Smooth muscle cell (in vitro differentiated cells): ENCODE measurements at regions not wholly inside any gene's neighbourhood (a gene's known extent, or its start where the extent isn't known, plus 50 kb on each side); places are given as distances from the start of the nearest gene placed in this dataset.

Source experiments
- DNase-seq: peaks from one replicate; lab custom pipeline; 2025; ENCODE audit not compliant: unreplicated experiment; lab: John Stamatoyannopoulos, UW
- H2AFZ ChIP-seq: fragments of 200-600 bp; sonication (generic); 2 replicates; pipeline ENCODE4 v1.6.0; 2016; ENCODE audit warnings: antibody characterized with exemption, low read depth, mild to moderate bottlenecking
- H3F3A ChIP-seq: fragments of 200-600 bp; sonication (generic); 2 replicates; pipeline ENCODE4 v1.6.0; 2017; ENCODE audit warnings: antibody characterized with exemption, low read depth
- H3K27ac ChIP-seq: fragments of 200-600 bp; sonication (generic); 2 replicates; pipeline ENCODE4 v1.5.1; 2016; ENCODE audit warnings: low read depth, mild to moderate bottlenecking
- H3K27me3 ChIP-seq: fragments of 200-600 bp; sonication (generic); 2 replicates; pipeline ENCODE4 v1.6.1; 2016; ENCODE audit warnings: low read depth, mild to moderate bottlenecking
- H3K36me3 ChIP-seq: fragments of 200-600 bp; sonication (generic); 2 replicates; pipeline ENCODE4 v1.5.1; 2016; ENCODE audit warnings: low read depth
- H3K4me1 ChIP-seq: fragments of 200-600 bp; sonication (generic); 2 replicates; pipeline ENCODE4 v1.5.1; 2016; ENCODE audit warnings: low read depth
- H3K4me2 ChIP-seq: fragments of 200-600 bp; sonication (generic); 2 replicates; pipeline ENCODE4 v1.6.0; 2016; ENCODE audit warnings: mild to moderate bottlenecking
- H3K4me3 ChIP-seq: fragments of 200-600 bp; sonication (generic); 2 replicates; pipeline ENCODE4 v1.5.1; 2016; ENCODE audit warnings: mild to moderate bottlenecking
- H3K79me2 ChIP-seq: fragments of 200-600 bp; sonication (generic); 2 replicates; pipeline ENCODE4 v1.6.0; 2016; ENCODE audit warnings: low read depth, mild to moderate bottlenecking
- H3K9ac ChIP-seq: fragments of 200-600 bp; sonication (generic); 2 replicates; pipeline ENCODE4 v1.6.0; 2016; ENCODE audit warnings: low read depth
- H3K9me3 ChIP-seq: fragments of 200-600 bp; sonication (generic); replicated peaks from 2 replicates; pipeline ENCODE4 v1.5.1; 2016; ENCODE audit warnings: low read depth
- H4K20me1 ChIP-seq: fragments of 200-600 bp; sonication (generic); 2 replicates; pipeline ENCODE4 v1.6.0; 2016; ENCODE audit warnings: low read depth
- WGBS: methylation state at CpG from one replicate; pipeline ENCODE4 v1.1.7; 2016; ENCODE audit warnings: low lambda C conversion rate; 5-methylcytosine and 5-hydroxymethylcytosine counted together
- TF ChIP-seq, protein P1 (sequence below): fragments of 200-600 bp; sonication (generic); IDR thresholded peaks from 2 replicates; pipeline ENCODE4 v1.5.1; 2017; ENCODE audit warnings: borderline replicate concordance, mild to moderate bottlenecking, antibody characterized with exemption; ENCODE audit not compliant: insufficient read depth, poor library complexity, severe bottlenecking

- no peaks in the 10 kb centered on the region for H3K36me3 ChIP-seq
- H4K20me1 ChIP-seq, result no peaks in the 10 kb centered on the region
- peaks cover 24% of the 10 kb centered on the region for H3K4me1 ChIP-seq
- no peaks in the 10 kb centered on the region for H3K9me3 ChIP-seq
- H3K79me2 ChIP-seq, result no peaks in the 10 kb centered on the region
- DNase-seq, result no peak
- H3K27ac ChIP-seq, result peak overlapping the region; percentile 72
- H2AFZ ChIP-seq, result peak overlapping the region; percentile 42
- H3F3A ChIP-seq, result peaks cover 10% of the 10 kb centered on the region
- no peaks in the 10 kb centered on the region for H3K27me3 ChIP-seq
- no peak overlapping the region for H3K4me3 ChIP-seq
- peak overlapping the region; percentile 61 for H3K9ac ChIP-seq
- WGBS, result 62% methylated on average over 16 of the region's 16 CpGs
- peak overlapping the region; percentile 67 for H3K4me2 ChIP-seq
- TF ChIP-seq, protein P1, sequence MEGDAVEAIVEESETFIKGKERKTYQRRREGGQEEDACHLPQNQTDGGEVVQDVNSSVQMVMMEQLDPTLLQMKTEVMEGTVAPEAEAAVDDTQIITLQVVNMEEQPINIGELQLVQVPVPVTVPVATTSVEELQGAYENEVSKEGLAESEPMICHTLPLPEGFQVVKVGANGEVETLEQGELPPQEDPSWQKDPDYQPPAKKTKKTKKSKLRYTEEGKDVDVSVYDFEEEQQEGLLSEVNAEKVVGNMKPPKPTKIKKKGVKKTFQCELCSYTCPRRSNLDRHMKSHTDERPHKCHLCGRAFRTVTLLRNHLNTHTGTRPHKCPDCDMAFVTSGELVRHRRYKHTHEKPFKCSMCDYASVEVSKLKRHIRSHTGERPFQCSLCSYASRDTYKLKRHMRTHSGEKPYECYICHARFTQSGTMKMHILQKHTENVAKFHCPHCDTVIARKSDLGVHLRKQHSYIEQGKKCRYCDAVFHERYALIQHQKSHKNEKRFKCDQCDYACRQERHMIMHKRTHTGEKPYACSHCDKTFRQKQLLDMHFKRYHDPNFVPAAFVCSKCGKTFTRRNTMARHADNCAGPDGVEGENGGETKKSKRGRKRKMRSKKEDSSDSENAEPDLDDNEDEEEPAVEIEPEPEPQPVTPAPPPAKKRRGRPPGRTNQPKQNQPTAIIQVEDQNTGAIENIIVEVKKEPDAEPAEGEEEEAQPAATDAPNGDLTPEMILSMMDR, result no peak
These were observed 88.8 kb downstream of the CDC42EP3 start for GRCh38 chr2:37582481-37583220.

GRCh38 chr2:37583402-37583801 is 88.0 kb downstream of the CDC42EP3 start:
- TF ChIP-seq, protein P1, result no peak
- Histone ChIP-seq H3K4me2 (peak overlapping the region; percentile 67), H3K9me3 (no peaks in the 10 kb centered on the region), H3K27me3 (no peaks in the 10 kb centered on the region), H2AFZ (no peak overlapping the region), H4K20me1 (no peaks in the 10 kb centered on the region), H3K27ac (peak overlapping the region; percentile 72), H3K79me2 (no peaks in the 10 kb centered on the region), H3K4me1 (peaks cover 24% of the 10 kb centered on the region), H3F3A (peaks cover 10% of the 10 kb centered on the region), H3K9ac (peak overlapping the region; percentile 61), H3K4me3 (no peak overlapping the region), H3K36me3 (no peaks in the 10 kb centered on the region)
- 75% methylated on average over 3 of the region's 3 CpGs for WGBS
- no peak for DNase-seq

- H3K27ac ChIP-seq, result peak overlapping the region; percentile 72
- no peaks in the 10 kb centered on the region for H4K20me1 ChIP-seq
- no peaks in the 10 kb centered on the region for H3K27me3 ChIP-seq
- TF ChIP-seq, protein P1, result no peak
- 38% methylated on average over 2 of the region's 2 CpGs for WGBS
- no peak overlapping the region for H2AFZ ChIP-seq
- H3K36me3 ChIP-seq, result no peaks in the 10 kb centered on the region
- no peaks in the 10 kb centered on the region for H3K79me2 ChIP-seq
- H3K4me2 ChIP-seq, result peak overlapping the region; percentile 67
- H3K4me1 ChIP-seq, result peaks cover 24% of the 10 kb centered on the region
- H3K9me3 ChIP-seq, result no peaks in the 10 kb centered on the region
- DNase-seq, result no peak
- peaks cover 10% of the 10 kb centered on the region for H3F3A ChIP-seq
- no peak overlapping the region for H3K9ac ChIP-seq
- H3K4me3 ChIP-seq, result no peak overlapping the region
These were observed 87.6 kb downstream of the CDC42EP3 start for GRCh38 chr2:37583867-37584266.

GRCh38 chr2:37585295-37585908 is 86.0 kb downstream of the CDC42EP3 start:
- H3K36me3 ChIP-seq, result no peaks in the 10 kb centered on the region
- H3K27ac ChIP-seq, result peak overlapping the region; percentile 36
- WGBS, result 71% methylated on average over 5 of the region's 5 CpGs
- H2AFZ ChIP-seq, result no peak overlapping the region
- no peak for DNase-seq
- no peaks in the 10 kb centered on the region for H3K79me2 ChIP-seq
- H3K4me2 ChIP-seq, result peak overlapping the region; percentile 3
- H3F3A ChIP-seq, result peaks cover 12% of the 10 kb centered on the region
- peaks cover 36% of the 10 kb centered on the region for H3K4me1 ChIP-seq
- H3K9me3 ChIP-seq, result no peaks in the 10 kb centered on the region
- no peak overlapping the region for H3K4me3 ChIP-seq
- H4K20me1 ChIP-seq, result no peaks in the 10 kb centered on the region
- H3K27me3 ChIP-seq, result no peaks in the 10 kb centered on the region
- TF ChIP-seq, protein P1, result no peak
- no peak overlapping the region for H3K9ac ChIP-seq
